Naive thymus-derived CD4-positive, alpha-beta T cell (primary cell): ENCODE measurements at regions not wholly inside any gene's neighbourhood (a gene's known extent, or its start where the extent isn't known, plus 50 kb on each side); places are given as distances from the start of the nearest gene placed in this dataset.
A peak's percentile ranks its signal among the peaks of the same experiment; 100 is the strongest.

ENCODE experiments used
- ATAC-seq: fragments of 150-1000 bp; cut with Tn5 transposase; 2 replicates; pipeline ENCODE4 v1.10.0; 2021; ENCODE audit warnings: mild to moderate bottlenecking, moderate library complexity
- CTCF ChIA-PET: fragments of 350-600 bp; sonication (Branson Sonifier 250); formaldehyde crosslinking; loops from one replicate; lab custom pipeline; 2021; ENCODE audit warnings: antibody characterized with exemption; lab: Charles Lee
- POLR2A ChIA-PET: fragments of 350-600 bp; sonication (Branson Sonifier 250); formaldehyde crosslinking; loops from one replicate; lab custom pipeline; 2021; ENCODE audit warnings: antibody characterized with exemption, inconsistent platforms; lab: Charles Lee
- DNase-seq, 9 donors: peaks; one replicate each; pipeline versions ENCODE4 v3.0.0 to v3.0.0-alpha.2; 2020 to 2022; ENCODE audit warnings: mixed read lengths in 1 of 9
- H3K27ac ChIP-seq: one replicate; pipeline ENCODE4 v1.7.0; 2013; ENCODE audit warnings: mild to moderate bottlenecking, low read depth, low read length, moderate library complexity
- H3K27me3 ChIP-seq, 2 donors: one replicate each; pipeline ENCODE4 v1.7.0; 2013; ENCODE audit warnings: low read length in 2 of 2, mild to moderate bottlenecking in 2 of 2, moderate library complexity in 2 of 2; ENCODE audit not compliant: control insufficient read depth in 2 of 2, insufficient read depth in 2 of 2
- H3K36me3 ChIP-seq, 3 experiments: 1 replicate in 2 of 3; 2 replicates in 1 of 3; pipeline ENCODE4 v1.7.0; 2013; ENCODE audit warnings: low read length in 3 of 3, mild to moderate bottlenecking in 3 of 3, moderate library complexity in 1 of 3; ENCODE audit not compliant: insufficient read depth in 3 of 3, control insufficient read depth in 2 of 3
- H3K4me1 ChIP-seq, 2 donors: one replicate each; pipeline ENCODE4 v1.7.0; 2013; ENCODE audit warnings: low read length in 2 of 2, mild to moderate bottlenecking in 2 of 2, moderate library complexity in 1 of 2; ENCODE audit not compliant: control insufficient read depth in 2 of 2, insufficient read depth in 2 of 2
- H3K4me3 ChIP-seq: 2 replicates; pipeline ENCODE4 v1.7.0; 2013; ENCODE audit warnings: mild to moderate bottlenecking, low read length
- H3K9me3 ChIP-seq, 3 experiments: 1 replicate in 2 of 3; 2 replicates in 1 of 3; pipeline ENCODE4 v1.7.0; 2013; ENCODE audit warnings: low read length in 3 of 3; ENCODE audit not compliant: control insufficient read depth in 2 of 3
- H3K27ac Mint-ChIP-seq, 9 donors: one replicate each; pipeline ENCODE4 v1.8.0; 2020 to 2022; ENCODE audit warnings: mixed read lengths in 9 of 9, mild to moderate bottlenecking in 8 of 9, moderate library complexity in 5 of 9, inconsistent platforms in 2 of 9
- H3K27me3 Mint-ChIP-seq, 5 donors: one replicate each; pipeline ENCODE4 v1.8.0; 2021 to 2022; ENCODE audit warnings: mixed read lengths in 5 of 5, mild to moderate bottlenecking in 1 of 5
- H3K36me3 Mint-ChIP-seq, 5 donors: one replicate each; pipeline ENCODE4 v1.8.0; 2020 to 2022; ENCODE audit warnings: mixed read lengths in 5 of 5, mild to moderate bottlenecking in 3 of 5, inconsistent platforms in 1 of 5
- H3K4me1 Mint-ChIP-seq, 7 donors: one replicate each; pipeline ENCODE4 v1.8.0; 2020 to 2022; ENCODE audit warnings: mixed read lengths in 7 of 7, mild to moderate bottlenecking in 3 of 7, inconsistent platforms in 1 of 7
- H3K4me3 Mint-ChIP-seq, 10 donors: one replicate each; pipeline ENCODE4 v1.8.0; 2020 to 2022; ENCODE audit warnings: mild to moderate bottlenecking in 10 of 10, mixed read lengths in 10 of 10, moderate library complexity in 6 of 10, inconsistent platforms in 2 of 10
- H3K9me3 Mint-ChIP-seq, 11 donors: one replicate each; pipeline ENCODE4 v1.8.0; 2020 to 2022; ENCODE audit warnings: mixed read lengths in 11 of 11, mild to moderate bottlenecking in 4 of 11, inconsistent platforms in 1 of 11, moderate library complexity in 1 of 11
- intact Hi-C, 2 donors: fragments of 100-400 bp; cut with micrococcal nuclease; formaldehyde crosslinking; loops; one replicate each; pipeline ENCODE4 v1.15.1; 2023

- H3K4me1 ChIP-seq: no peaks in the 10 kb centered on the region
- CTCF ChIA-PET: interaction anchor here (0.5 kb wide), 1 partner anchor 15 kb away, joined by 3 read pairs; no protein-coding TSS in a partner anchor
- DNase-seq: no peak
- POLR2A ChIA-PET: no interaction called here
- Mint-ChIP-seq H3K9me3 (peaks cover 0 to 7% (median 0%) of the 10 kb centered on the region in 11 donors), H3K27me3 (peaks cover 3 to 14% (median 9%) of the 10 kb centered on the region in 5 donors), H3K36me3 (peaks cover 0 to 6% (median 0%) of the 10 kb centered on the region in 5 donors), H3K4me1 (peaks cover 0 to 13% (median 0%) of the 10 kb centered on the region in 7 donors), H3K27ac (no peak overlapping the region), H3K4me3 (no peak overlapping the region)
- no peaks in the 10 kb centered on the region for H3K27me3 ChIP-seq
- H3K4me3 ChIP-seq: no peak overlapping the region
- intact Hi-C loops: no loop called here
- no peaks in the 10 kb centered on the region for H3K9me3 ChIP-seq
- H3K27ac ChIP-seq: no peak overlapping the region
- no peaks in the 10 kb centered on the region for H3K36me3 ChIP-seq
- no peak for ATAC-seq
Observed at GRCh38 chr6:80541886-80542285, 435.4 kb downstream of the BCKDHB start.

- peaks cover 3 to 14% (median 9%) of the 10 kb centered on the region in 5 donors for H3K27me3 Mint-ChIP-seq
- H3K27ac Mint-ChIP-seq: peak overlapping the region in 1 of 9 donors; percentile 9
- H3K4me3 Mint-ChIP-seq: no peak overlapping the region
- H3K4me1 Mint-ChIP-seq: peaks cover 0 to 13% (median 0%) of the 10 kb centered on the region in 7 donors
- POLR2A ChIA-PET: no interaction called here
- Histone ChIP-seq H3K4me3 (no peak overlapping the region), H3K4me1 (no peaks in the 10 kb centered on the region), H3K9me3 (no peaks in the 10 kb centered on the region), H3K27me3 (no peaks in the 10 kb centered on the region), H3K27ac (no peak overlapping the region), H3K36me3 (no peaks in the 10 kb centered on the region)
- intact Hi-C loops: no loop called here
- peaks cover 0 to 6% (median 0%) of the 10 kb centered on the region in 5 donors for H3K36me3 Mint-ChIP-seq
- DNase-seq (no peak), ATAC-seq (no peak)
- CTCF ChIA-PET: no interaction called here
- H3K9me3 Mint-ChIP-seq: peaks cover 0 to 8% (median 0%) of the 10 kb centered on the region in 11 donors
Observed at GRCh38 chr6:80541181-80541580, 434.7 kb downstream of the BCKDHB start.

- H3K9me3 ChIP-seq: no peaks in the 10 kb centered on the region
- intact Hi-C loops: no loop called here
- Mint-ChIP-seq H3K4me3 (no peak overlapping the region), H3K27ac (no peak overlapping the region), H3K27me3 (peaks cover 3 to 14% (median 9%) of the 10 kb centered on the region in 5 donors), H3K9me3 (peaks cover 0 to 8% (median 0%) of the 10 kb centered on the region in 11 donors), H3K4me1 (peaks cover 0 to 13% (median 0%) of the 10 kb centered on the region in 7 donors), H3K36me3 (peaks cover 0 to 6% (median 0%) of the 10 kb centered on the region in 5 donors)
- no peaks in the 10 kb centered on the region for H3K27me3 ChIP-seq
- ChIA-PET CTCF (no interaction called here), POLR2A (no interaction called here)
- no peak overlapping the region for H3K27ac ChIP-seq
- ATAC-seq: no peak
- no peak for DNase-seq
- no peak overlapping the region for H3K4me3 ChIP-seq
- H3K36me3 ChIP-seq: no peaks in the 10 kb centered on the region
- no peaks in the 10 kb centered on the region for H3K4me1 ChIP-seq
Observed at GRCh38 chr6:80540700-80541099, 434.2 kb downstream of the BCKDHB start.

GRCh38 chr6:80537118-80537972 is 430.9 kb downstream of the BCKDHB start:
- ChIA-PET CTCF (no interaction called here), POLR2A (no interaction called here)
- Mint-ChIP-seq H3K9me3 (peaks cover 0 to 8% (median 1%) of the 10 kb centered on the region in 11 donors), H3K4me3 (no peak overlapping the region), H3K27me3 (peaks cover 3 to 14% (median 9%) of the 10 kb centered on the region in 5 donors), H3K36me3 (peaks cover 0 to 7% (median 0%) of the 10 kb centered on the region in 5 donors), H3K27ac (no peak overlapping the region), H3K4me1 (peaks cover 0 to 8% (median 0%) of the 10 kb centered on the region in 7 donors)
- no peaks in the 10 kb centered on the region for H3K9me3 ChIP-seq
- no peak overlapping the region for H3K4me3 ChIP-seq
- no peak for DNase-seq
- no peaks in the 10 kb centered on the region for H3K36me3 ChIP-seq
- intact Hi-C loops: no loop called here
- no peak overlapping the region for H3K27ac ChIP-seq
- no peak for ATAC-seq
- no peaks in the 10 kb centered on the region for H3K27me3 ChIP-seq
- H3K4me1 ChIP-seq: no peaks in the 10 kb centered on the region

- Histone ChIP-seq H3K9me3 (no peaks in the 10 kb centered on the region), H3K36me3 (no peaks in the 10 kb centered on the region), H3K4me1 (no peaks in the 10 kb centered on the region), H3K4me3 (no peak overlapping the region), H3K27ac (no peak overlapping the region), H3K27me3 (no peaks in the 10 kb centered on the region)
- ChIA-PET POLR2A (no interaction called here), CTCF (no interaction called here)
- DNase-seq: no peak
- intact Hi-C loops: no loop called here
- Mint-ChIP-seq H3K4me3 (no peak overlapping the region), H3K36me3 (peaks cover 0 to 7% (median 0%) of the 10 kb centered on the region in 5 donors), H3K4me1 (peaks cover 0 to 3% (median 0%) of the 10 kb centered on the region in 7 donors), H3K27me3 (peaks cover under 1 to 9% (median 4%) of the 10 kb centered on the region in 5 donors), H3K9me3 (peaks cover 0 to 8% (median 2%) of the 10 kb centered on the region in 11 donors), H3K27ac (no peak overlapping the region)
- no peak for ATAC-seq
Observed at GRCh38 chr6:80535914-80536565, 429.6 kb downstream of the BCKDHB start.

GRCh38 chr6:80531681-80532619 is 425.5 kb downstream of the BCKDHB start:
- no peaks in the 10 kb centered on the region for H3K36me3 ChIP-seq
- CTCF ChIA-PET: no interaction called here
- no peak for DNase-seq
- no peak overlapping the region for H3K27ac ChIP-seq
- POLR2A ChIA-PET: no interaction called here
- Mint-ChIP-seq H3K4me1 (no peaks in the 10 kb centered on the region), H3K27ac (no peak overlapping the region), H3K36me3 (peaks cover 0 to 2% (median 0%) of the 10 kb centered on the region in 5 donors), H3K9me3 (peaks cover 0 to 6% (median 1%) of the 10 kb centered on the region in 11 donors), H3K4me3 (no peak overlapping the region), H3K27me3 (peaks cover 0 to 15% (median 2%) of the 10 kb centered on the region in 5 donors)
- H3K27me3 ChIP-seq: no peaks in the 10 kb centered on the region
- H3K4me1 ChIP-seq: no peaks in the 10 kb centered on the region
- ATAC-seq: no peak
- no peaks in the 10 kb centered on the region for H3K9me3 ChIP-seq
- intact Hi-C loops: no loop called here
- H3K4me3 ChIP-seq: no peak overlapping the region
